ENCODE measurements at regions not wholly inside any gene's neighbourhood (a gene's known extent, or its start where the extent isn't known, plus 50 kb on each side); places are given as distances from the start of the nearest gene placed in this dataset.

GRCh38 chr10:107589081-107589480 lies 424.6 kb upstream of the SORCS1 start:
- no peak overlapping the region for H3K27ac ChIP-seq (ENCODE audit: insufficient read depth in 1 of 2, low read depth in 1 of 2, low read length in 2 of 2, poor library complexity in 1 of 2, severe bottlenecking in 2 of 2)
- ChIA-PET POLR2A (no interaction called here), CTCF (interaction anchor here (1.3 kb wide), 1 partner anchor 12 kb away, joined by 3 read pairs; no protein-coding TSS in a partner anchor)
- H3K9me3 ChIP-seq (ENCODE audit: control extremely low read depth in 1 of 5, control insufficient read depth in 4 of 5, insufficient read depth in 2 of 5, low read depth in 1 of 5, low read length in 4 of 5), result peaks cover 0 to 5% (median 0%) of the 10 kb centered on the region in 5 experiments
- H3K36me3 ChIP-seq (ENCODE audit: control insufficient read depth in 4 of 4, insufficient read depth in 4 of 4, low read length in 3 of 4), result no peaks in the 10 kb centered on the region
- H3K27me3 ChIP-seq (replicated peaks in 2 of 5; ENCODE audit: control insufficient read depth in 4 of 5, insufficient read depth in 5 of 5, low read length in 4 of 5), result no peaks in the 10 kb centered on the region
- no peak for DNase-seq
- H3K4me3 ChIP-seq (ENCODE audit: control insufficient read depth in 1 of 7, extremely low read depth in 1 of 7, insufficient read depth in 4 of 7, low read depth in 2 of 7, low read length in 6 of 7), result no peak overlapping the region
- H3K4me1 ChIP-seq (ENCODE audit: control extremely low read depth in 1 of 4, control insufficient read depth in 4 of 4, insufficient read depth in 4 of 4, low read length in 3 of 4), result no peaks in the 10 kb centered on the region
- WGBS (ENCODE audit: insufficient coverage), result 100% methylated on average over 2 of the region's 3 CpGs

- no peaks in the 10 kb centered on the region for H3K36me3 ChIP-seq (ENCODE audit: control insufficient read depth in 4 of 4, insufficient read depth in 4 of 4, low read length in 3 of 4)
- peaks cover 0 to 5% (median 3%) of the 10 kb centered on the region in 5 experiments for H3K9me3 ChIP-seq (ENCODE audit: control extremely low read depth in 1 of 5, control insufficient read depth in 4 of 5, insufficient read depth in 2 of 5, low read depth in 1 of 5, low read length in 4 of 5)
- 100% methylated on average over 2 of the region's 3 CpGs for WGBS (ENCODE audit: insufficient coverage)
- no peaks in the 10 kb centered on the region for H3K27me3 ChIP-seq (replicated peaks in 2 of 5; ENCODE audit: control insufficient read depth in 4 of 5, insufficient read depth in 5 of 5, low read length in 4 of 5)
- no peaks in the 10 kb centered on the region for H3K4me1 ChIP-seq (ENCODE audit: control extremely low read depth in 1 of 4, control insufficient read depth in 4 of 4, insufficient read depth in 4 of 4, low read length in 3 of 4)
- ChIA-PET CTCF (no interaction called here), POLR2A (no interaction called here)
- no peak for DNase-seq
- H3K4me3 ChIP-seq (ENCODE audit: control insufficient read depth in 1 of 7, extremely low read depth in 1 of 7, insufficient read depth in 4 of 7, low read depth in 2 of 7, low read length in 6 of 7), result no peak overlapping the region
- no peak overlapping the region for H3K27ac ChIP-seq (ENCODE audit: insufficient read depth in 1 of 2, low read depth in 1 of 2, low read length in 2 of 2, poor library complexity in 1 of 2, severe bottlenecking in 2 of 2)
Measured at GRCh38 chr10:107585630-107586029, 421.1 kb upstream of the SORCS1 start.

GRCh38 chr10:107583974-107584373 lies 419.5 kb upstream of the SORCS1 start:
- H3K27me3 ChIP-seq (replicated peaks in 2 of 5; ENCODE audit: control insufficient read depth in 4 of 5, insufficient read depth in 5 of 5, low read length in 4 of 5), result no peaks in the 10 kb centered on the region
- POLR2A ChIA-PET, result no interaction called here
- CTCF ChIA-PET, result no interaction called here

GRCh38 chr10:107579970-107580369 lies 415.5 kb upstream of the SORCS1 start:
- Histone ChIP-seq H3K4me1 (ENCODE audit: control extremely low read depth in 1 of 4, control insufficient read depth in 4 of 4, insufficient read depth in 4 of 4, low read length in 3 of 4) (no peaks in the 10 kb centered on the region), H3K36me3 (ENCODE audit: control insufficient read depth in 4 of 4, insufficient read depth in 4 of 4, low read length in 3 of 4) (no peaks in the 10 kb centered on the region), H3K27me3 (replicated peaks in 2 of 5; ENCODE audit: control insufficient read depth in 4 of 5, insufficient read depth in 5 of 5, low read length in 4 of 5) (no peaks in the 10 kb centered on the region), H3K9me3 (ENCODE audit: control extremely low read depth in 1 of 5, control insufficient read depth in 4 of 5, insufficient read depth in 2 of 5, low read depth in 1 of 5, low read length in 4 of 5) (peaks cover 0 to 4% (median 0%) of the 10 kb centered on the region in 5 experiments), H3K4me3 (ENCODE audit: control insufficient read depth in 1 of 7, extremely low read depth in 1 of 7, insufficient read depth in 4 of 7, low read depth in 2 of 7, low read length in 6 of 7) (no peak overlapping the region), H3K27ac (ENCODE audit: insufficient read depth in 1 of 2, low read depth in 1 of 2, low read length in 2 of 2, poor library complexity in 1 of 2, severe bottlenecking in 2 of 2) (no peak overlapping the region)
- POLR2A ChIA-PET, result no interaction called here
- WGBS (ENCODE audit: insufficient coverage), result no CpG with 5 or more reads among the region's 2 CpGs
- CTCF ChIA-PET, result no interaction called here
- no peak for DNase-seq

More at GRCh38 chr10:107583974-107584373, 419.5 kb upstream of the SORCS1 start:
- H3K4me3 ChIP-seq (ENCODE audit: control insufficient read depth in 1 of 7, extremely low read depth in 1 of 7, insufficient read depth in 4 of 7, low read depth in 2 of 7, low read length in 6 of 7), result no peak overlapping the region
- DNase-seq, result no peak
- H3K36me3 ChIP-seq (ENCODE audit: control insufficient read depth in 4 of 4, insufficient read depth in 4 of 4, low read length in 3 of 4), result no peaks in the 10 kb centered on the region
- H3K4me1 ChIP-seq (ENCODE audit: control extremely low read depth in 1 of 4, control insufficient read depth in 4 of 4, insufficient read depth in 4 of 4, low read length in 3 of 4), result no peaks in the 10 kb centered on the region
- H3K27ac ChIP-seq (ENCODE audit: insufficient read depth in 1 of 2, low read depth in 1 of 2, low read length in 2 of 2, poor library complexity in 1 of 2, severe bottlenecking in 2 of 2), result no peak overlapping the region
- peaks cover 0 to 5% (median 3%) of the 10 kb centered on the region in 5 experiments for H3K9me3 ChIP-seq (ENCODE audit: control extremely low read depth in 1 of 5, control insufficient read depth in 4 of 5, insufficient read depth in 2 of 5, low read depth in 1 of 5, low read length in 4 of 5)

GRCh38 chr10:107577221-107577620 lies 412.7 kb upstream of the SORCS1 start:
- Histone ChIP-seq H3K27me3 (replicated peaks in 2 of 5; ENCODE audit: control insufficient read depth in 4 of 5, insufficient read depth in 5 of 5, low read length in 4 of 5) (no peaks in the 10 kb centered on the region), H3K9me3 (ENCODE audit: control extremely low read depth in 1 of 5, control insufficient read depth in 4 of 5, insufficient read depth in 2 of 5, low read depth in 1 of 5, low read length in 4 of 5) (peaks cover 0 to 1% (median 0%) of the 10 kb centered on the region in 5 experiments), H3K36me3 (ENCODE audit: control insufficient read depth in 4 of 4, insufficient read depth in 4 of 4, low read length in 3 of 4) (no peaks in the 10 kb centered on the region), H3K4me1 (ENCODE audit: control extremely low read depth in 1 of 4, control insufficient read depth in 4 of 4, insufficient read depth in 4 of 4, low read length in 3 of 4) (no peaks in the 10 kb centered on the region), H3K4me3 (ENCODE audit: control insufficient read depth in 1 of 7, extremely low read depth in 1 of 7, insufficient read depth in 4 of 7, low read depth in 2 of 7, low read length in 6 of 7) (no peak overlapping the region), H3K27ac (ENCODE audit: insufficient read depth in 1 of 2, low read depth in 1 of 2, low read length in 2 of 2, poor library complexity in 1 of 2, severe bottlenecking in 2 of 2) (no peak overlapping the region)
- DNase-seq, result no peak
- whole genome bisulfite sequencing (ENCODE audit: insufficient coverage), result 0% methylated on average over 1 of the region's 2 CpGs
- ChIA-PET CTCF (interaction anchor here (1.0 kb wide), 1 partner anchor 12 kb away, joined by 3 read pairs; no protein-coding TSS in a partner anchor), POLR2A (no interaction called here)

- Histone ChIP-seq H3K4me1 (ENCODE audit: control extremely low read depth in 1 of 4, control insufficient read depth in 4 of 4, insufficient read depth in 4 of 4, low read length in 3 of 4) (no peaks in the 10 kb centered on the region), H3K4me3 (ENCODE audit: control insufficient read depth in 1 of 7, extremely low read depth in 1 of 7, insufficient read depth in 4 of 7, low read depth in 2 of 7, low read length in 6 of 7) (no peak overlapping the region), H3K27ac (ENCODE audit: insufficient read depth in 1 of 2, low read depth in 1 of 2, low read length in 2 of 2, poor library complexity in 1 of 2, severe bottlenecking in 2 of 2) (no peak overlapping the region), H3K9me3 (ENCODE audit: control extremely low read depth in 1 of 5, control insufficient read depth in 4 of 5, insufficient read depth in 2 of 5, low read depth in 1 of 5, low read length in 4 of 5) (peaks cover 0 to 1% (median 0%) of the 10 kb centered on the region in 5 experiments), H3K36me3 (ENCODE audit: control insufficient read depth in 4 of 4, insufficient read depth in 4 of 4, low read length in 3 of 4) (no peaks in the 10 kb centered on the region), H3K27me3 (replicated peaks in 2 of 5; ENCODE audit: control insufficient read depth in 4 of 5, insufficient read depth in 5 of 5, low read length in 4 of 5) (no peaks in the 10 kb centered on the region)
- no peak for DNase-seq
- POLR2A ChIA-PET, result no interaction called here
- CTCF ChIA-PET, result interaction anchor here (1.0 kb wide), 1 partner anchor 12 kb away, joined by 3 read pairs; no protein-coding TSS in a partner anchor
- WGBS (ENCODE audit: insufficient coverage), result 71% methylated on average over 2 of the region's 2 CpGs
Measured at GRCh38 chr10:107576746-107577145, 412.2 kb upstream of the SORCS1 start.

GRCh38 chr10:107565014-107565413 lies 400.5 kb upstream of the SORCS1 start:
- ChIA-PET CTCF (no interaction called here), POLR2A (no interaction called here)
- Histone ChIP-seq H3K9me3 (ENCODE audit: control extremely low read depth in 1 of 5, control insufficient read depth in 4 of 5, insufficient read depth in 2 of 5, low read depth in 1 of 5, low read length in 4 of 5) (peaks cover 0 to 4% (median 1%) of the 10 kb centered on the region in 5 experiments), H3K4me1 (ENCODE audit: control extremely low read depth in 1 of 4, control insufficient read depth in 4 of 4, insufficient read depth in 4 of 4, low read length in 3 of 4) (no peaks in the 10 kb centered on the region), H3K27ac (ENCODE audit: insufficient read depth in 1 of 2, low read depth in 1 of 2, low read length in 2 of 2, poor library complexity in 1 of 2, severe bottlenecking in 2 of 2) (no peak overlapping the region), H3K4me3 (ENCODE audit: control insufficient read depth in 1 of 7, extremely low read depth in 1 of 7, insufficient read depth in 4 of 7, low read depth in 2 of 7, low read length in 6 of 7) (no peak overlapping the region), H3K27me3 (replicated peaks in 2 of 5; ENCODE audit: control insufficient read depth in 4 of 5, insufficient read depth in 5 of 5, low read length in 4 of 5) (no peaks in the 10 kb centered on the region), H3K36me3 (ENCODE audit: control insufficient read depth in 4 of 4, insufficient read depth in 4 of 4, low read length in 3 of 4) (no peaks in the 10 kb centered on the region)
- DNase-seq, result no peak

Measured in common myeloid progenitor, CD34-positive (primary cell).